ENCODE measurements at regions not wholly inside any gene's neighbourhood (a gene's known extent, or its start where the extent isn't known, plus 50 kb on each side); places are given as distances from the start of the nearest gene placed in this dataset.

GRCh38 chr3:31254483-31254882, 278.2 kb upstream of the STT3B start:
- DNase-seq: no peak

- DNase-seq: no peak
These were observed 277.6 kb upstream of the STT3B start for GRCh38 chr3:31255007-31255581.

- DNase-seq: no peak
These were observed 270.5 kb upstream of the STT3B start for GRCh38 chr3:31262201-31262600.

GRCh38 chr3:31263897-31264296, 268.8 kb upstream of the STT3B start:
- no peak for DNase-seq

- no peak for DNase-seq
These were observed 266.9 kb upstream of the STT3B start for GRCh38 chr3:31265646-31266428.

- DNase-seq: no peak
These were observed 263.9 kb upstream of the STT3B start for GRCh38 chr3:31268868-31269267.

GRCh38 chr3:31270010-31270409, 262.7 kb upstream of the STT3B start:
- no peak for DNase-seq

GRCh38 chr3:31274326-31275024, 258.2 kb upstream of the STT3B start:
- DNase-seq: no peak

GRCh38 chr3:31275038-31275572, 257.6 kb upstream of the STT3B start:
- no peak for DNase-seq

GRCh38 chr3:31275583-31275982, 257.1 kb upstream of the STT3B start:
- DNase-seq: no peak

- no peak for DNase-seq
These were observed 255.1 kb upstream of the STT3B start for GRCh38 chr3:31277582-31277981.

- DNase-seq: no peak
These were observed 254.2 kb upstream of the STT3B start for GRCh38 chr3:31278532-31278931.

GRCh38 chr3:31284776-31285175, 247.9 kb upstream of the STT3B start:
- no peak for DNase-seq

GRCh38 chr3:31285833-31286486, 246.8 kb upstream of the STT3B start:
- no peak for DNase-seq

- no peak for DNase-seq
These were observed 244.5 kb upstream of the STT3B start for GRCh38 chr3:31288224-31288623.

- DNase-seq: peak; percentile 23 to 29
These were observed 244.1 kb upstream of the STT3B start for GRCh38 chr3:31288641-31289100.

GRCh38 chr3:31289584-31289983, 243.1 kb upstream of the STT3B start:
- no peak for DNase-seq

GRCh38 chr3:31290046-31290445, 242.7 kb upstream of the STT3B start:
- no peak for DNase-seq

GRCh38 chr3:31291818-31292217, 240.9 kb upstream of the STT3B start:
- DNase-seq: no peak

GRCh38 chr3:31294430-31295149, 238.1 kb upstream of the STT3B start:
- no peak for DNase-seq

- no peak for DNase-seq
These were observed 237.5 kb upstream of the STT3B start for GRCh38 chr3:31295150-31295765.

GRCh38 chr3:31297726-31298298, 234.9 kb upstream of the STT3B start:
- no peak for DNase-seq

Data from activated CD4-positive, alpha-beta T cell treated with anti-CD3 and anti-CD28 coated beads, Interleukin-2, amount 50 U/mL, for 4 hours (primary cell).